ENCODE measurements at regions not wholly inside any gene's neighbourhood (a gene's known extent, or its start where the extent isn't known, plus 50 kb on each side); places are given as distances from the start of the nearest gene placed in this dataset.

DNA sequence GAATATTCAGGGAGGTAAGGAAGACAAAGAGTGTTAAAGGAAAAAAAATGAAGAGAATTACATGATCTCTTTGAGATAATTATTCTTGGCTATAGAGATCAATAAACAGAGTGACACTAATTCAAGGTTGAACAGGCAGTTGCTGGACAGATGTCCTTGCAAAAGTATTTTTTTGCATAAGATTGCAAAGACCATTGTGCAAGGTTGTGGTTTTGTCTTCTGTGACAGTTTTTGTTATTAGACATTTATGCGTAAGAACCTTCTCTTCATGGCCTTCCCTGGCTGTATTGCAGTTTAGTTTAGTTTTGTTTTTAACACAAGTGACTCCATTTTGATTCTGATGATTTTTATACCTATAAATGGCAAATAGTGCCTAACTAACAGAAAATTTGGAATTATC, 682.8 kb upstream of the ARPP21 start:
- DNase-seq (ENCODE audit: low read depth in 2 of 2): no peak

DNA sequence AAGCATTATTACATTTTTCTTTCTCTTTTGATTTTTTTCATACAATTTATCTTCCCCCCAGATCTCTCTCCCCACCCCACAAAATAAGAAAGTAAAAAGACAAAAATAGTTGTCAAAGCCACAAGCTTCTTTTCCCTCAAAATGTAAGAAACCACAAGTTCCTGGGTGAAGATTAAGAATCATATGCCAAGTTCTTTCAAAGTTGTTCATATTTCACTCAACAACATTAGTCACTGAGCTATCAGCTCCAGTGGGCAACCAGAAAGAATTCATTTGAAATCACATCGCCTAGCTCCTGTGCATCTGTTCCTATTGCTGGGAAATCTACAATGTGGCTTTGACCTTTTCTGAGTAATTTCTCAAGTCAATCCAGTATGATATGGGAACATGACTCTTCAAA, 681.6 kb upstream of the ARPP21 start:
- no peak for DNase-seq (ENCODE audit: low read depth in 2 of 2)

DNA sequence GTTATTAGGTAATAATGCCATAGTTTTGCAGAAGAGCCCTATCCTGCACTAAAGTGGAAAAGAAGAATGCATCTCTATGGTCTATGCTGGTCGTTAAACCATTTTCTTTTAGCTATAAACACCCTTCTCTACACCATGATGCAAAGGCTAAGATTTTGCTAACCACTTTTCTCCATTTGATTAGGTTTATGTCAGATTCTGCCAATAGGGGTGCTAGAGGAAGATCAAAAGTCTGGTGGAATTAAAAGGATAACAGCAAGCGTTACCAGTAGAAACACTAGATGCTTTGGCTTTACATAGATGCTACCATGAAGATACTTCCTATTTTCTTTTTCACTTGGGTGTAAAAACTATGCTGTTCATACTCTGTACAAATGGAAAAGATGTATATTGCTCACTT, 669.8 kb upstream of the ARPP21 start:
- no peak for DNase-seq (ENCODE audit: low read depth in 2 of 2)

DNA sequence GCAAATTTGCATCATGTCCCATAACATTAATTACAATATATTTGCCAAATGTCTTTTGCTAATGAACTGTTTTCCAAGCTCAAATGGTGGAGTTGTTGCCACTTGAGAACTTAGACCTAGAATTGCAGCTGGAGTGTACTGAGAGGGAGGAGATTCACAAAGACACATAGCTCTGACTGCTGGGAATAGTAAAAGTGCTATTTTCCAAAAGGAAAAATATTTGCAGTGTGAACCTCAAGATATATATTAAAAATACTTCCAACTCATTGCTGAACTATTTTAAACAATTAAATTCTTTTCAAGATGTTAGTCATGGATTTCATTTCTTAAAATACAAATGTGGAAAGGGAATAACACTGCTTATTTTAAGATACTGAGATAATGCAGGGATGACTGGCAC, 666.8 kb upstream of the ARPP21 start:
- DNase-seq (ENCODE audit: low read depth in 2 of 2): no peak

DNA sequence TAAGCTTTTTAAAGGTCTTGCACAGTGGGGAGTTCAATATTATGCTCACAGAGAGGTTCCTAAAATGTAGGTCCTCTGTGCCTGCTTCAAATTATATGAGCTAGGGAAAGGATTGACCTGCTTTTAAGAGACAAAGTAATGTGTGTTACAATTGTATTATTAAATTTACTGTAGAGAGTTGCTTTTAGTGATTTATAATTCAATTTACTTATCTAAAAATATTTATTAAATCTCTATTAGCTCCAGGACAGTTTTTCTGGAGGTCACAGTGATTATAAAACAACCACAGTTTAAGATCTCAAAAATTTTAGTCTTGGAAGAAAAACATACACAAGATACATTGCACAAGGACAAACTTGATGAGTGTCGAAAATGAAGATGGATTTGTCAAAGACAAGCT, 665.7 kb upstream of the ARPP21 start:
- no peak for DNase-seq (ENCODE audit: low read depth in 2 of 2)

DNA sequence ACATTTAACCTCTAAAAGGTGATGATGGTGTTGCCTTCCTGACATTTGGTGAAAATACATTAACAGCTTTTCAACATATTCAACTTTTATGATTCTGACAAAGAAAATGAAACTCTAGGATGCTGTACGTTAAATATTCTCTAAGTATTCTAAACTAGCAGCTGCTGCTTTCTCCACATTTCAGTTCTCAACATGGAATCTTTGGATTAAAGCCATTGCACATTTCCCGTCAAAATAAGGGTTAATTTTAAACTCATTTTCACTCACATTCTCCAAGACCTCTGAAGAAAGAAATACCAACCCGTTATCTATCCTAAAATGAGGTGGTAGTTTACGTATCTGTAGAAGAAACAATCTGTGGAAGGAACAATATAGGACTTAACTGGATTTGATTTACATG, 655.7 kb upstream of the ARPP21 start:
- DNase-seq (ENCODE audit: low read depth in 2 of 2): no peak

DNA sequence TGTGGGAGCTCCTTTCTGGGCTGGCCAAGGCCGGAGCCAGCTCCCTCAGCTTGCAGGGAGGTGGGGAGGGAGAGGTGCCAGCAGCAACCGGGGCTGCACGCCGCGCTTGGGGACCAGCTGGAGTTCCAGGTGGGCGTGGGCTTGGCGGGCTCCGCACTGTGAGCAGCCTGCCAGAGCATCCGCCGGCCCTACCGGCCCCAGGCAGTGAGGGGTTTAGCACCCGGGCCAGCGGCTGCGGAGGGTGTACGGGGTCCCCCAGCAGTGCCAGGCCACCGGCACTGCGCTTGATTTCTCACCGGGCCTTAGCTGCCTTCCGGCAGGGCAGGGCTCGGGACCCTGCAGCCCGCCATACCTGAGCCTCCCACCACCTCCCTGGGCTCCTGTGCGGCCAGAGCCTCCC, 651.0 kb upstream of the ARPP21 start:
- no peak for DNase-seq (ENCODE audit: low read depth in 2 of 2)

DNA sequence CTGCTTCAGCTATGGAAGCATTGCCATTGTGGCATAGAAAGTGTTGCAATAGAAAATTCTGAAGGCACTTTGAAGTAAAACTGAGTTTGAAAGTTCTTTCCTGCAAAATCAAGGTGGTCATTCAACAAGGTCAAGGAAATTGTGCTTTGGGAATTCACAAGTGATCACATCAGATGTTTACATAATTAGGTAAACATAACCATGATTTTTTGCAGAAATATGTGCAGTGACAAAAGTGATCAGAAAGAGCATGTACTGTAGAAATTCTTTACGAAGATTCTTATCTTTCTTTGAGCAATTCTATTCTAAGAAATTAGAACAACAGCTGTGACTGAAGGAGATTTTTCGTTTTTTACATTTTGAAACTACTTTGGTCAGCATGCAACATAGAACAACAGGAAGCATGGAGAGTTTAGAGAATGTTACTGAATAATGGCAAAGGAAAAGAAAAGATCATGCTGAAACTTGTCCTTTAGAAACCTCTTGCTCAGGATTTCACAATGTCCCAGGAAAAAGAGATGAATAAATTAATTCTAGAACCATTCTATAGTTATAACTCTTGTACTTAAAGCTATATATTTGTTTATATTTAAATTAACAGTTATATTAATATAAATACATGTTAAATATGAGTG, 643.4 kb upstream of the ARPP21 start:
- no peak for DNase-seq (ENCODE audit: low read depth in 2 of 2)

DNA sequence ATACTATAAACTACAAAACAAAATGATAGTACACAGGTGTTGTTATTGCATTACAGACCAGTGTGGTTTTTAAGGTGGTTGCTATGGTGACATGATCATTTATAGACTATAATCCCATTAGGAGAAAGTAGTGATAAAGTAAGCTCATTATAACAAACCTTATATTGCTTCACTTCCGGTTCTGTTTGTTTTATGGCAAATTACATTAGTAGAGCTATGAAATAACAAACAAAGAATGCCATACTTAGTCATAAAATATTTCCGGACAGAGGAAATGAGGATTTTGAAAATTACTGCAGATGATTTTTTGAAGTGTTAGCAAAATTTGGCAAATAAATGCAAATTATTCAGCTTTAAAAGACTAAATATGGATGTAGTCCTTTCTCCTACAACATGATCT, 640.4 kb upstream of the ARPP21 start:
- no peak for DNase-seq (ENCODE audit: low read depth in 2 of 2)

DNA sequence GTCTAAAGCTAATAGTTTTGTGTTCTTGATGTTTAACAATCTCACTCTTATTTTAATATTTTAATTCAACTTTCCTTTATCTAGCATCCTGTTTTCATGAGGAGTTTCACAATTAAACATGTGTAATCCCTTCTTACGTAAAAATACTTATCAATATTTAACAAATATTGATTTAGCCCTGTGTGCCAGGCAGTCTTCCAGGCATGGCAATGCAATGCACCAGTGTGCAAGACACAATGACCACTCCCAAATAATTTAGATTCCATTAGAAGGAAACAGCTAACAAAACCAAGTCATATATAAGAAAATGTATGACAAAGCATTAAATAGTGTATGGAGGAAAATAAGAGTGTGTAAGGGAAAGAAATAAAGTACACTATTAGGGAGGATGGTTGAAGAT, 627.1 kb upstream of the ARPP21 start:
- DNase-seq (ENCODE audit: low read depth in 2 of 2): no peak

DNA sequence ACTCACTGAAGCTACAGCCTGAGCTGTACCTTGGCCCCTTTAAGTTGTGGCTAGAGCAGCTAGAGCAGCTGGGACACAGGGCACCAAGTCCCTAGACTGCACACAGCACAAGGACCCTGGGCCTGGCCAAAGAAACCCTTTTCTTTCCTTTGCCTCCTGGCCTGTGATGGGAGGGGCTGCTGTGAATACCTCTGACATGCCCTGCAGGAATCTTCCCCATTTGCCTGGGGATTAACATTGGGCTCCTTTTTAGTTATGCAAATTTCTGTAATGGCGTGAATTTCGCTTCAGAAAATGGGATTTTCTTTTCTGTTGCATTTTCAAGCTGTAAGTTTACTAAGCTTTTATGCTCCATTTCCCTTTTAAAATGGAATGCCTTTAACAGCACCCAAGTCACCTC, 611.2 kb upstream of the ARPP21 start:
- no peak for DNase-seq (ENCODE audit: low read depth in 2 of 2)

DNA sequence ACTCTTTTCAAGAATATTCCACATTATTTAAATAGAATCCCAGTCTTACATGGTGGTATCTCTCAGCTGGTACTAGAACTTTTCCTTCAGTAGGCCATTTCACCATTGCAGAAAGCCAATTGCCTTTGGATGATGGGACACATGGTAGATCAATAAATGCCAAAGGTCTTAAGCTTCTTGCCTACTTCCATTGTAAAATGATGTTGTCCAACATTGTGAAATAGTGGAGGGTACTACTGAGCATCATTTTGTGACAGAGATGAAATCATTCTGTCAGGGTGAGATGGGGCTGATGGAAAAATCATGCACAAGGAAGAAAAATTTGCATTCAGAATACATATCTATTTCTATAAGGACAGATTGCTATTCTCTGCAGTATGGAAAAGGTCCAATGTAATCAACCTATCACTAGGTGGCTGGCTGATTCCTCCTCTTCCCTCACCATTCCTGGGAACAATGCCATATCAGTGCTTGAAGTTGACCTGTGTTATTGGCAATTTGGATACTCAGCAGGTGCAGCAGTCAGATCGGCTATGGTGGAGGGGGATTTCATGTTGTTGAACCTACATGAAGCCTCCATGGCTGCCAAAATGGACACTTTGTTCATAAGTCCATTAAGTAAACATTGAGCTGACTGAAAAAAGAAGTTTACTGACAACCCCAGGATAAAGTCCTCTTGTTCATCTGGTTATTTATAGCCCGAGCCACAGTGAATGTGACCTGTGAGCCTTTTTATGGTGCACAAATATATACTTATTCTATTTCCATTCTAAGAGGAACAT, 596.9 kb upstream of the ARPP21 start:
- no peak for DNase-seq (ENCODE audit: low read depth in 2 of 2)

DNA sequence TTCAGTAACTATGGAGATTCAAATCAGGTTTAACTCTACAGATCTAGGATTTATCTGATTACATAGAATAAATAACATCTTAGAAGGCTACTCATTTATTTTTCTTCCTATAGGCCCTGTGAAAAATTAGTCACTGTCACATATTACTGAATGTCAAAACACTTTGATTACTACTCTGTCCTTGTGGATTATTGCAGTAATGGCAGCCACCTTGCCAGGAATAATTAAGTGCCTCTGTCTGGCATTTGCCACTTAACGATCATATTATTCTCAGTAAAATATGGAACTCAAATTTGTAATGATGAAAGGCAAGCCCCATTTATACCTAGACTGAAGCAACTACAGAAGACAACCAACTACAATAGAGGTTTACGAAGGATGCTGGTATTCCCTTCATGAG, 596.3 kb upstream of the ARPP21 start:
- no peak for DNase-seq (ENCODE audit: low read depth in 2 of 2)

DNA sequence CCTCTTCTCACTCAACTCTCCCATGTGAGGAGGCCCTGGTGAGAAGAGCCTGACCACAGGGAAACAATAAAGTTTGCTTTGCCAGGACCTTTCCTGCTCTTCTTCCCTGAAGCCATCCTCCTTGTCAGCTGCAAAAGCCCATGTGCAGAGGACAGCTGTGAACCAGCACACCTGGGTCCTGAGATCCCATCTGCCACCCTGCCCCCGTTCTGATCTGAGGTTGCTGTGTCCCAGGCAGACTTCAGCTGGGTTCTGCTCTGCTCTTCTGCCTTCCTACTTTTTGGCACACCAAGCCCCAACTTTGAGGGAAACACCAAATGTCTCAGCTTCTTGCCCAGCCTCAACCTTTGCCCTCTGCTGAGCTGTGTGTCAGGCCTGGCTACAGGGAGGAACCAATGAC, 595.1 kb upstream of the ARPP21 start:
- DNase-seq (ENCODE audit: low read depth in 2 of 2): no peak

DNA sequence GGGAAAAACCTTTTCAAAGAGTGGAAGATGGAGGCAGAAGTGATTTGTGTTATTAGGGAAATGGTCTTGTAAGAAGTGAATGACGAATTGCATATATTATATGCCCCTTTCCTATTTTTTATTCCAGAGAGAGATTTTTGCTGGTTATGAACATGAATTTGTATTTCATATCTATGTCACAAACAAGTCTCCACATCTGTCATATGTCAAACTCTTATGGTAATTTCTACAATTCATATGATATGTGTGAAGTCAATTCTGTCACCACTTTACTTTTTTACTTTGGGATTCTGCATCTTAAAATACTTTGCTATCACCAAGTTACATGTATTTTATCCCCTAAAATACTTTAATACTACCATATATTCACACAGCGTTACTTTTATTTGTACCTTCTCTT, 594.2 kb upstream of the ARPP21 start:
- no peak for DNase-seq (ENCODE audit: low read depth in 2 of 2)

DNA sequence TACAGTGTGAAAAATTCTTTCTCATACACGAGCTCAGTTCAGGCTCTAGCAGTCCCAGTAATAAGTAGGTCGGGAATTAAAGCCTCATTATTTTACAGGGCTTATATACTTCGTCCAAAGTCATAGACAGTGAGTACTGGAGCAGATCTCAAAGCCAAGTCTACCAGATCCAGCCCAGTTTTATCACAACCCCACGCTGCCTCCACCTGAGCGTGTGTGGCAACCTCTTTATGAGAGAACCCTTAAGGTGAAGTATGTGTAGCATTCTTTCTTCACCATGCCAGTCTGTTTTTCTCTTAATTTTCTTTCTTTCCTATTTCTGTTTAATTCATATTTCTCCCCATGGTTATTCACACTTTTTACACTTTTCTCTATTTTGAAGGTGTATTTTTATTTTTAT, 574.6 kb upstream of the ARPP21 start:
- no peak for DNase-seq (ENCODE audit: low read depth in 2 of 2)

DNA sequence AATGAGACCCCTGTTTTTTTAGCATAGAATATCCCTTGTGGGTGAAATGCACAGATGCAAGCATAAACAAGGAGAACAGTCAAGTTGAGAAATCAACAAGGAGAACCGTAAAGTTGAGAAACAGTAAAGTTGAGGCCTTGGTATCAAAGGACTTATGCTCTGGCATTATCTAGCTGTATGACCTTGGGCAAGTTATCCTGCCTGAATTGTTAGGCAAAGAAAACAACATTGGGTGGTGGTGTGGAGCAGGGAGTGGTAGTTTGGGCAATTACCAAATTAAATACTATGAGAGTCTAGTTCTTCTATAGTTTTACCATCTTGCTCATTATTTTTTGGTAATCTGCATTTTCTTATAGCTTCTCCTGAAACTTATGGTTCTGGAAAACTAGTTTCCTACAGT, 573.4 kb upstream of the ARPP21 start:
- DNase-seq (ENCODE audit: low read depth in 2 of 2): no peak

DNA sequence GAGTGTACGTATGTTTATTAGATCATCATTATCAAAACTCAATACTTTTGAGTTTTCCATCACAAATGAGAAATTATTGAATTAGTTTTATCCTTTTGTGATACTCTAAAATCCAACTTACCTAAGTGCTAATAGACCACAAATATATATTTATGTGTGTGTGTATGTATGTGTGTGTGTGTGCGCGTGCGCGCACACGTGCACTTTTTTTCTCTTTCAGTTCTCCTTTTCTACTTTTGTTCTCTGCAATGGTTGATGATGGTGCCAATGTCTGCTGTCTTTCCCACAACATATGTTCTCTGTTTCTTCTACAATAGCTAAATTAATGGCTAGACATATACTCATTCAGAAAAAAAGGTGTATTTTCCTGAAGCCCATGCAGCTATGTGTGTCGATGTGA, 571.6 kb upstream of the ARPP21 start:
- no peak for DNase-seq (ENCODE audit: low read depth in 2 of 2)

DNA sequence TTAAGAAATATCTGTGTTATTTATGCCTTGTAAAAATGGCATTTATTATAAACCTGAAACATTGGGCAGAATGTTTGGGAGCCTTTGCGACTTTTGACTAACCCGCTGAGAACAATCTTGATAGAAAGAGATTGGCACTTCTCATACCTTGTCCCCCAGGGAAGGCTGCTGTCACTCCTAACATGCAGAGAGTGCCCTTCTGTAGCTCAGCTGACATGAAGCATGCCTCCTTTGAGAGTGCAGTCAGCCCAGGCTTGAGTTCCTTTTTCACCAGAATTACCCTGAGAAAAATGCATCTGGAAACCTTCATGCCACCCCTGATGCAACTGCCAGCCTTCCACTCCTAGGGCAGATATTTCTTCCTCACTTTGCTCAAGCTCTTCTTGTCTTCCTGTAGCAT, 569.2 kb upstream of the ARPP21 start:
- DNase-seq (ENCODE audit: low read depth in 2 of 2): no peak

DNA sequence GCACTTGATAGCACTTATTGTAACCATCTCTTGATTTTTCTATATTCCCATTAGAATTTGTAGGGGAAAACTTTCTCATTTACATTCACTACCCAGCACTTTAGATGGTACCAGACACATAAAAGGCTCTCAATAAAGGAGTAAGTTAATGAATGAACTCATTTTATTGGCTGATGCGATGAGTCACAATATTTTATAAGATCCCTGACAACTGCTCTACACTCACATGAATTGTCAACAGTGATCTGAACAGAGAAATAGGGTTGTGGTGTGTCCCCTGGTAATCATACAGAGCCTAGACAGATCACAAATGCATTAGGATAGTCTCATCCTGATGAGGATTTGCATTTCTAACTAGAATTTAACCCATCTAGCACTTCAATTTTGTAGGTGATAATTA, 567.6 kb upstream of the ARPP21 start:
- no peak for DNase-seq (ENCODE audit: low read depth in 2 of 2)

DNA sequence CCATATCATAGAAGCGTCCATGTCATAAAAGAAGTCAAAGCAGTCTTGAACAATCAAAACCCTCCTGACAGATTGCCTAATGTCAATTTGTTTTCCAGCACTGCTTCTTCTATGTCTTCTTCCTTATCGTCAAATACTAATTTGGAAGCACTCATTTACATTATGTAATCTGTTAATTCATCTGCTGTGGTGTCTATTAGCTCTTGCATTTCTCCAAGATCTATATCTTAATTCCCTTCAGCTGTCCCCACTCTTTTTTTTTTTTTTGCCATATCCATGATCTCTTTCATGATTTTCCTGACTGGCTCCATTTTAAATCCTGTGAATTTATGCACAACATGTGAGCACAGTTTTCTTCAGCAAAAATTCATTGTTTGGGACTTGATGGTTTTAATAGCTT, 560.5 kb upstream of the ARPP21 start:
- no peak for DNase-seq (ENCODE audit: low read depth in 2 of 2)

DNA sequence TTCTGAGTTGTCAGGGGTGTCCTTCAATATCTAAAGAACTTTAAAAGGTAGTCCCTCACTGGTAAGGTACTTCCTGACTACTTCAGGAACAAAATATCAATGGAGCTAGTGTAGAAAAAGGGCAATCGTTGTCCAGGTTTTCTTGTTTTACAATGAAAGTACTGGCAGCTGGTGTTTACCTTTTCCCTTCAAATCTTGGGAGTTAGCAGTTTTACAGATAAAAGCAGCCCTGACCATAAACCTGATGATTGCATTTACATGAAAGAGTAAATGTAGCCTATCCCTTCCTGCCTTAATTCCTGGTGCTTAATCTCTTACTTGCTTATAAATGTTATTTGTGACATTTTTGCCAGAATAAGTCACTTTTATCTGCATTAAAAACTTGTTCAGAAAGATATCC, 559.9 kb upstream of the ARPP21 start:
- DNase-seq (ENCODE audit: low read depth in 2 of 2): no peak

DNA sequence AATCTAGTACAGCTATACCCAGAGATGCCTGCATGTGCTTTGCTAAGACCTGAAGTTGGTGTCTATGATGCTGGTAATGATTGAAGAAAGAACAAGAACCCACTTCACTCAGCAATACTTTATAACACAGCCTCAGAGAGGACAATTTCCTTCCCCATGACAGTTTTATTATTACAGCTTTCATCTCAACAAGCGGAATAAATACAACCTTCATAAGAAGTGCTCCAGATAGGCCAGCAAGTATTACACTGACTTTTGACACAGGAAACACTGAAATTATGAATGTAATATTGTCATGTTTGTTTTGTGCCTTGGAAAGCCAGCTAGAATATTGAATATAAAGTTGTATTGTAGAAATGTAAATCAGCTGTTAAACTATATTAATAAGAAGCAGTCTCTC, 557.4 kb upstream of the ARPP21 start:
- DNase-seq (ENCODE audit: low read depth in 2 of 2): no peak

DNA sequence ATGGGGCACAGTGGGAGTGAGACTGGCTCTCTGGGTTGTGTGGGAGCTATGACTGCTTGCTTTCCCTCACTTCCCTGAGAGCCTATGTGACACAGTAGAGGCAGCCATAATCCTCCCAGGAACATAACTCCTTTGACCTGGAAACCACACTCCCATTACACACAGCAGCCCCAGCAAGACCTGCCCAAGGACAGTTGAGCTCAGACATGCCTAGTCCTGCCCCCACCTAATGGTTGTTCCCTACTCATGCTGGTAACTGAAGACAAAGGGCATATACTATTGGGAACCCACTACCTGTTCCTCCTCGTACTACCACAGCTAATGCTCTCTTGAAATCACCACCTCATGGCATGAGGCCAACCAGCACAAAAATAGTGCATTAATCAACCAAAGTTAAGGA, 550.4 kb upstream of the ARPP21 start:
- no peak for DNase-seq (ENCODE audit: low read depth in 2 of 2)

All from stimulated activated CD8-positive, alpha-beta memory T cell treated with anti-CD3 and anti-CD28 coated beads, Interleukin-15, amount 100 ng/mL, for 48 hours (primary cell).